Prostate gland (tissue), 2 donors: ENCODE measurements at regions not wholly inside any gene's neighbourhood (a gene's known extent, or its start where the extent isn't known, plus 50 kb on each side); places are given as distances from the start of the nearest gene placed in this dataset.

ENCODE experiments used
- DNase-seq: peaks from one replicate; pipeline ENCODE4 v3.0.0-alpha.2; 2019; ENCODE audit warnings: low spot score
- H3K27ac ChIP-seq, 2 donors: fragments of 200-600 bp; sonication (generic); 2 replicates each; pipeline ENCODE4 v1.5.1; 2017 to 2019
- H3K27me3 ChIP-seq: fragments of 200-600 bp; sonication (generic); replicated peaks from 2 replicates; pipeline ENCODE4 v1.5.1; 2019; ENCODE audit not compliant: insufficient read depth
- H3K36me3 ChIP-seq, 2 donors: fragments of 200-600 bp; sonication (generic); 1 replicate in 1 of 2; 2 replicates in 1 of 2; pipeline versions ENCODE4 v1.5.1 to v1.8.1; 2017 to 2019
- H3K4me1 ChIP-seq: fragments of 200-600 bp; sonication (generic); replicated peaks from 2 replicates; pipeline ENCODE4 v1.5.1; 2019
- H3K4me3 ChIP-seq, 2 donors: fragments of 200-600 bp; sonication (generic); 2 replicates each; pipeline ENCODE4 v1.5.1; 2017 to 2019
- H3K9me3 ChIP-seq: fragments of 200-600 bp; sonication (generic); 2 replicates; pipeline ENCODE4 v1.5.1; 2017
- CTCF ChIP-seq, 4 experiments: fragments of 200-600 bp in 2 of 4; fragments of 450-650 bp in 2 of 4; sonication (generic) in 2 of 4; IDR thresholded peaks; 1 replicate in 3 of 4; 2 replicates in 1 of 4; pipeline ENCODE4 v1.5.1; 2016 to 2019; ENCODE audit warnings: antibody characterized with exemption in 4 of 4, mild to moderate bottlenecking in 2 of 4, moderate library complexity in 2 of 4
- POLR2A ChIP-seq: fragments of 450-650 bp; IDR thresholded peaks from one replicate; pipeline ENCODE4 v1.6.1; 2016; ENCODE audit warnings: antibody characterized with exemption, mild to moderate bottlenecking
- POLR2AphosphoS5 ChIP-seq: sonication (generic); formaldehyde crosslinking; IDR thresholded peaks from one replicate; pipeline ENCODE4 v1.6.1; 2017; ENCODE audit warnings: antibody characterized with exemption
- WGBS: methylation state at CpG from one replicate; pipeline ENCODE4 v1.1.5; 2018; 5-methylcytosine and 5-hydroxymethylcytosine counted together
- intact Hi-C: fragments of 100-400 bp; cut with DNase I; formaldehyde crosslinking; loops from one replicate; pipeline ENCODE4 v1.14.2; 2022

- Histone ChIP-seq H3K9me3 (no peaks in the 10 kb centered on the region), H3K36me3 (no peaks in the 10 kb centered on the region), H3K27me3 (no peaks in the 10 kb centered on the region), H3K4me1 (no peaks in the 10 kb centered on the region), H3K4me3 (no peak overlapping the region), H3K27ac (no peak overlapping the region)
- intact Hi-C loops = no loop called here
- TF ChIP-seq POLR2AphosphoS5 = no peak
- TF ChIP-seq POLR2A = no peak
- TF ChIP-seq CTCF (IDR thresholded peaks at IDR 0.05) = no peak
- DNase-seq = no peak
- 96% methylated on average over 1 of the region's 1 CpG for WGBS
Measured at GRCh38 chr2:160913323-160913722, 246.9 kb upstream of the TANK start.

GRCh38 chr2:160914217-160914616 is 246.0 kb upstream of the TANK start:
- H3K4me3 ChIP-seq = no peak overlapping the region
- TF ChIP-seq POLR2A (no peak), CTCF (IDR thresholded peaks at IDR 0.05) (no peak)
- intact Hi-C loops = no loop called here
- H3K27ac ChIP-seq = no peak overlapping the region
- H3K36me3 ChIP-seq = no peaks in the 10 kb centered on the region
- no peaks in the 10 kb centered on the region for H3K4me1 ChIP-seq
- no peaks in the 10 kb centered on the region for H3K27me3 ChIP-seq
- no peak for DNase-seq
- no peaks in the 10 kb centered on the region for H3K9me3 ChIP-seq

- H3K27ac ChIP-seq = no peak overlapping the region
- no peak overlapping the region for H3K4me3 ChIP-seq
- H3K9me3 ChIP-seq = no peaks in the 10 kb centered on the region
- no peak for DNase-seq
- H3K36me3 ChIP-seq = no peaks in the 10 kb centered on the region
- TF ChIP-seq POLR2AphosphoS5 = no peak
- no peak for TF ChIP-seq CTCF (IDR thresholded peaks at IDR 0.05)
- no peak for TF ChIP-seq POLR2A
- no peaks in the 10 kb centered on the region for H3K27me3 ChIP-seq
- intact Hi-C loops = no loop called here
- no peaks in the 10 kb centered on the region for H3K4me1 ChIP-seq
- 100% methylated on average over 1 of the region's 1 CpG for WGBS
Measured at GRCh38 chr2:160916300-160916699, 243.9 kb upstream of the TANK start.

- WGBS = 67% methylated on average over 3 of the region's 3 CpGs
- intact Hi-C loops = no loop called here
Measured at GRCh38 chr2:160917850-160918249, 242.4 kb upstream of the TANK start.

GRCh38 chr2:160918258-160918657 is 242.0 kb upstream of the TANK start:
- TF ChIP-seq POLR2A = no peak
- no peak overlapping the region for H3K27ac ChIP-seq
- DNase-seq = no peak
- H3K27me3 ChIP-seq = no peaks in the 10 kb centered on the region
- no peaks in the 10 kb centered on the region for H3K9me3 ChIP-seq
- H3K4me3 ChIP-seq = no peak overlapping the region
- H3K4me1 ChIP-seq = no peaks in the 10 kb centered on the region
- no peaks in the 10 kb centered on the region for H3K36me3 ChIP-seq
- intact Hi-C loops = no loop called here

More at GRCh38 chr2:160917850-160918249, 242.4 kb upstream of the TANK start:
- Histone ChIP-seq H3K4me1 (no peaks in the 10 kb centered on the region), H3K9me3 (no peaks in the 10 kb centered on the region), H3K36me3 (no peaks in the 10 kb centered on the region), H3K27ac (no peak overlapping the region), H3K4me3 (no peak overlapping the region), H3K27me3 (no peaks in the 10 kb centered on the region)
- DNase-seq = no peak
- TF ChIP-seq POLR2AphosphoS5 (no peak), CTCF (IDR thresholded peaks at IDR 0.05) (no peak), POLR2A (no peak)
